ENCODE measurements at regions not wholly inside any gene's neighbourhood (a gene's known extent, or its start where the extent isn't known, plus 50 kb on each side); places are given as distances from the start of the nearest gene placed in this dataset.

DNA sequence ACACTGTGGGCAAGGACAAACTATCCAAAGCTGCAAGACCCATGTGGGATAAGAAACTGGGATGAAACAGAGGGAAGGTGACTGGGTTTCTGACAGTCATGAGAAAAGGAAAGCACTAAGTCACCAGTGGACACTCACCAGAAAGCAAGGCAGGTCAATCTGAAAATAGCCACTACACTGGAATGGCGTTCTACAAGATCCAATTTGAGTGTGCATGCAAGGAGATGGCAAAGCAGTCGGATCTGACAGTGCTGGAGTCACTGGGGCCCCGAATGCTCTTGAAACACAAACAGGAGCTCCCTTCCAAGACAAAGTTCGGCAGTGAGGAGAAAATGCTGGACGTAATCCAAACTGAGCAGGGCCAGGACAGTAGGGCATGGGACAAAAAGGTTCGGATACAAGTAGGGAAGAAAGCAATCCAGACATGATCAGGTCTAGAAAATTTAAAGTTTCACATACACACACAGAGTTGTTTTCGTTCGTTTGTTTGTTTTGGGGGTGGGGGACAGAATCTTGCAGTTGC is 95.5 kb downstream of the EOMES start:
- H3K4me1 ChIP-seq, result peaks cover 10 to 14% (median 12%) of the 10 kb centered on the region in 4 donors
- no peaks in the 10 kb centered on the region for H3K9me3 ChIP-seq
- H3K27ac ChIP-seq, result no peak overlapping the region
- H3K4me3 ChIP-seq, result no peak overlapping the region
- ATAC-seq (ENCODE audit: low FRiP score in 2 of 2) (no peak), DNase-seq (no peak)
- 58 to 67% methylated on average over 8 of the region's 8 CpGs for WGBS, 2 donors
- no peaks in the 10 kb centered on the region for H3K27me3 ChIP-seq
- no peaks in the 10 kb centered on the region for H3K36me3 ChIP-seq
- TF ChIP-seq, protein P1, sequence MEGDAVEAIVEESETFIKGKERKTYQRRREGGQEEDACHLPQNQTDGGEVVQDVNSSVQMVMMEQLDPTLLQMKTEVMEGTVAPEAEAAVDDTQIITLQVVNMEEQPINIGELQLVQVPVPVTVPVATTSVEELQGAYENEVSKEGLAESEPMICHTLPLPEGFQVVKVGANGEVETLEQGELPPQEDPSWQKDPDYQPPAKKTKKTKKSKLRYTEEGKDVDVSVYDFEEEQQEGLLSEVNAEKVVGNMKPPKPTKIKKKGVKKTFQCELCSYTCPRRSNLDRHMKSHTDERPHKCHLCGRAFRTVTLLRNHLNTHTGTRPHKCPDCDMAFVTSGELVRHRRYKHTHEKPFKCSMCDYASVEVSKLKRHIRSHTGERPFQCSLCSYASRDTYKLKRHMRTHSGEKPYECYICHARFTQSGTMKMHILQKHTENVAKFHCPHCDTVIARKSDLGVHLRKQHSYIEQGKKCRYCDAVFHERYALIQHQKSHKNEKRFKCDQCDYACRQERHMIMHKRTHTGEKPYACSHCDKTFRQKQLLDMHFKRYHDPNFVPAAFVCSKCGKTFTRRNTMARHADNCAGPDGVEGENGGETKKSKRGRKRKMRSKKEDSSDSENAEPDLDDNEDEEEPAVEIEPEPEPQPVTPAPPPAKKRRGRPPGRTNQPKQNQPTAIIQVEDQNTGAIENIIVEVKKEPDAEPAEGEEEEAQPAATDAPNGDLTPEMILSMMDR (IDR thresholded peaks at IDR 0.05), result no peak
- TF ChIP-seq POLR2AphosphoS5 (IDR thresholded peaks at IDR 0.05) (no peak), EP300 (IDR thresholded peaks at IDR 0.05) (no peak), POLR2A (IDR thresholded peaks at IDR 0.05) (no peak)

DNA sequence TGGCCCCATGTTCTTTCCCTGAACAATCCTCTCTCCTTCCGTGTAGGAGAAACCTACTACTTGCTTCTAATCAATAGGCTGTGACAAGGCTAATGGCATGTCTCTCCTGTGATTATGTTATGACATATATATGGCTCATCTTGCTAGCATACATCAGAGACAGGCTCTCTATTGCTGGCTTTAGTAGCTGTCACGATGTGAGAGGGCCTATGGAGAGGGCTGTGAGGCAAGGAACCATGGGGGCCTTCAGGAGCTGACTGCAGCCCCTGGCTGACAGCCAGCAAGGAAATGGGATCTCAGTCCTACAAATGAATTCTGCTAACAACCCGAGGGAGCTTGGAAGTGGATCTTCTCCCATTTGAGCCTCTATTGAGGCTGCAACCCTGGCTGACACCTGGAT is 96.3 kb downstream of the EOMES start:
- Histone ChIP-seq H3K4me3 (no peak overlapping the region), H3K36me3 (no peaks in the 10 kb centered on the region), H3K4me1 (peaks cover 10 to 14% (median 12%) of the 10 kb centered on the region in 4 donors), H3K9me3 (no peaks in the 10 kb centered on the region), H3K27ac (no peak overlapping the region), H3K27me3 (no peaks in the 10 kb centered on the region)
- TF ChIP-seq, protein P1 (IDR thresholded peaks at IDR 0.05), result no peak
- no peak for TF ChIP-seq POLR2A (IDR thresholded peaks at IDR 0.05)
- TF ChIP-seq EP300 (IDR thresholded peaks at IDR 0.05), result no peak
- no peak for TF ChIP-seq POLR2AphosphoS5 (IDR thresholded peaks at IDR 0.05)
- ATAC-seq (ENCODE audit: low FRiP score in 2 of 2), result no peak
- DNase-seq, result no peak
- WGBS, 2 donors, result 65 to 82% methylated on average over 3 of the region's 3 CpGs

DNA sequence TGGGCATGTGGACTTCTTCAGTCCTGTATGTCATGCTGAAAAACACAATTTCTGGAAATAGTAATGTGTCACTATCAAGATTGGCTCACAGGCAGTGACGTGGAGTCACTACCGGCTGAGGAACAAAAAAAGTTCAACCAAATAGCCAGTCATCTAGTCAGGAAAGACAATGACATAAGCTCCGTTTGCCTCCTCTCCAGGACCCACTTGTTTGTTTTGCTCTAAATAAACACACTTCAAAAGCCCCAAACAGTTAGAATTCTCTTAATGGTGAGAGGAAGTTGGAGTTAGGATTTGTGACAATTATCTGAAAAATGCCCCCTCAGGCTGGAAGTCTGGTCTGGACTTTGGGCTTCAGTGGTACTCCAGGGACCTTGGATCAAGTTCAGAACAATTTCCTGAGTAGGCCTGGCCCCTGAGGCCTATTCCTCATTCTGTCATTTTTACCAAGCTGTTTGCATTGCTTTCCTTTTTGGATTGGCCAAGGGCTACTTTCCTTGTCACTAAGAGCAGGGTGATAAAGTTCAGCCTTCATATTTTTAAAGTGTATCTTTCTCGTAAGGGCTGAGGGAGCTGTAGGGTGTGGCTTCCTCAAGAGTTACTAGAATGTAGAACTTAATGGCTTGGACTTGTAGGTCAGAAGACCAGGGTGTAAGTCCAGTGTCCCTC is 98.9 kb downstream of the EOMES start:
- peak; percentile 45 to 70 for ATAC-seq (ENCODE audit: low FRiP score in 2 of 2)
- Histone ChIP-seq H3K36me3 (no peaks in the 10 kb centered on the region), H3K4me3 (no peak overlapping the region), H3K4me1 (peaks cover 10 to 14% (median 12%) of the 10 kb centered on the region in 4 donors), H3K9me3 (no peaks in the 10 kb centered on the region), H3K27me3 (no peaks in the 10 kb centered on the region), H3K27ac (peak overlapping the region; percentile 32 to 77 (median 62))
- TF ChIP-seq, protein P1 (IDR thresholded peaks at IDR 0.05), result no peak
- TF ChIP-seq POLR2AphosphoS5 (IDR thresholded peaks at IDR 0.05), result peak in 1 of 2 donors; percentile 62
- DNase-seq, result peak in 1 of 2 donors; percentile 47
- WGBS, 2 donors, result 26 to 33% methylated on average over 4 of the region's 4 CpGs

DNA sequence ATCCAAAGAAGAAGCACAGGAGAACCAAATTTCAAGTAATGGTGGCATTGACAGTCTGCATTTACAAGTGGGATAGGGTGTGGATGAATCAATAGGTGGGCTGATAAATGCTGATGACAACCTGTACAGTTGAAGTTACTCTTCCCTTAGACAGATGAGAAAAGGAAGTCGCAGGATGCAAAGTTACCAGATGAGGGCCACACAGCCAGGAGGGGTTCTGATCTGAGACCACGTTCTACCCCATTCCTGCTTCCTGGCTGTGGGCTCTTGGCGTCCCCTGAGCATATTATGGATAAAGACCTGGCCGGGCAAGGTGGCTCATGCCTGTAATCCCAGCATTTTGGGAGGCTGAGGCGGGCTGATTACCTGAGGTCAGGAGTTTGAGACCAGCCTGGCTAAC is 104.6 kb downstream of the EOMES start:
- H3K4me1 ChIP-seq, result peaks cover 0 to under 1% (median 0%) of the 10 kb centered on the region in 4 donors
- peaks cover 5 to 20% (median 7%) of the 10 kb centered on the region in 4 donors for H3K9me3 ChIP-seq
- H3K27me3 ChIP-seq, result no peaks in the 10 kb centered on the region
- H3K27ac ChIP-seq, result no peak overlapping the region
- WGBS, 2 donors, result 89 to 96% methylated on average over 3 to 5 of the region's 5 CpGs
- no peak overlapping the region for H3K4me3 ChIP-seq
- no peak for DNase-seq
- ATAC-seq (ENCODE audit: low FRiP score in 2 of 2), result no peak
- TF ChIP-seq, protein P1 (IDR thresholded peaks at IDR 0.05), result no peak
- TF ChIP-seq POLR2A (IDR thresholded peaks at IDR 0.05), result no peak
- no peaks in the 10 kb centered on the region for H3K36me3 ChIP-seq

DNA sequence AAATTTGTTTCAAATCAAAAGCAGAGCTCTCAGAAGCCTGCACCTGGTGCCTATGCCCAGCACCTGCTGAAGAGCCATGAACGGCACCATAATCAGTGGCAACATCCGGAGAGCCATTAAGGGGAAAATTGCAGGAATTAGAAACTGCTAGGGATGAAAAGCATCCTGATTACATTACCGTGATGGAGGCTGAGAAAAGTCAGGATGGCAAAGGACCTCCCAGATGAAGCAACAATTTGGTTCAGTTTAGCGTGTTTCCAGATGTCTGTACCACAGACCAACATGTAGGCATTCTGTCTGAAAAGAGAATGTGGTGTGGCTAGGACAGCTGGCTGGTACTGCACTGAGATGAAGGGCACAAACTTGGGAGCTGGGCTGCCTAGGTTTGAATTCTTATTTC is 106.1 kb downstream of the EOMES start:
- ATAC-seq (ENCODE audit: low FRiP score in 2 of 2) (no peak), DNase-seq (no peak)
- no peaks in the 10 kb centered on the region for H3K27me3 ChIP-seq
- 89 to 96% methylated on average over 4 of the region's 4 CpGs for WGBS, 2 donors
- TF ChIP-seq POLR2A (IDR thresholded peaks at IDR 0.05) (no peak), POLR2AphosphoS5 (IDR thresholded peaks at IDR 0.05) (no peak), EP300 (IDR thresholded peaks at IDR 0.05) (no peak)
- TF ChIP-seq, protein P1 (IDR thresholded peaks at IDR 0.05), result no peak
- H3K4me3 ChIP-seq, result no peak overlapping the region
- no peaks in the 10 kb centered on the region for H3K4me1 ChIP-seq
- no peaks in the 10 kb centered on the region for H3K36me3 ChIP-seq
- H3K27ac ChIP-seq, result no peak overlapping the region
- peaks cover 5 to 20% (median 7%) of the 10 kb centered on the region in 4 donors for H3K9me3 ChIP-seq
